Neural progenitor cell (in vitro differentiated cells): ENCODE measurements at regions not wholly inside any gene's neighbourhood (a gene's known extent, or its start where the extent isn't known, plus 50 kb on each side); places are given as distances from the start of the nearest gene placed in this dataset.
"Not testable (repeated sequence)": the region's sequence is repeated elsewhere in the genome, so short reads cannot be mapped to it uniquely, and the experiment has no call there.

Source experiments
- EZH2 ChIP-seq: fragments of 200-600 bp; sonication (generic); IDR thresholded peaks from 2 replicates; pipeline ENCODE4 v1.6.1; 2017; ENCODE audit warnings: antibody characterized with exemption, mild to moderate bottlenecking, moderate library complexity
- EZH2phosphoT487 ChIP-seq: fragments of 200-600 bp; sonication (generic); IDR thresholded peaks from 2 replicates; pipeline ENCODE4 v1.6.1; 2017; ENCODE audit warnings: antibody characterized with exemption
- TF ChIP-seq, protein P1 (sequence below): fragments of 200-600 bp; sonication (generic); IDR thresholded peaks from 2 replicates; pipeline ENCODE4 v1.5.1; 2017; ENCODE audit warnings: antibody characterized with exemption, mild to moderate bottlenecking

DNA sequence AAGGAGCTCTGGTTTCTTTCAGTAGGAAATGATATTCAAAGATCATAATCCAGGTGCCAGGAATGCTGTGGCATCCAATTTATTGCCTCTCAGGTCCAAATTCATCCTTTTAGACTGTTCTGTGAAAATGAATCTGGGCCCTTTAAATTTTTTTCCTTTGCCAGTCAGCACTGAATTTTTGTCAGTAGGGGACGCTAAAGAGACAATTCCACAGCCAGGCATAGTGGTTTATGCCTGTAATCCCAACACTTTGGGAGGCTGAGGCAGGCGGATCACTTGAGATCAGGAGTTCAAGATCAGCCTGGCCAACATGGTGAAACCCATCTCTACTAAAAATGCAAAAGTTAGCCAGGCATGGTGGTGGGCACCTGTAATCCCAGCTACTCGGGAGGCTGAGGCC lies 60.9 kb upstream of the USP9X start:
- TF ChIP-seq EZH2, EZH2phosphoT487: not testable (repeated sequence)
- TF ChIP-seq, protein P1, sequence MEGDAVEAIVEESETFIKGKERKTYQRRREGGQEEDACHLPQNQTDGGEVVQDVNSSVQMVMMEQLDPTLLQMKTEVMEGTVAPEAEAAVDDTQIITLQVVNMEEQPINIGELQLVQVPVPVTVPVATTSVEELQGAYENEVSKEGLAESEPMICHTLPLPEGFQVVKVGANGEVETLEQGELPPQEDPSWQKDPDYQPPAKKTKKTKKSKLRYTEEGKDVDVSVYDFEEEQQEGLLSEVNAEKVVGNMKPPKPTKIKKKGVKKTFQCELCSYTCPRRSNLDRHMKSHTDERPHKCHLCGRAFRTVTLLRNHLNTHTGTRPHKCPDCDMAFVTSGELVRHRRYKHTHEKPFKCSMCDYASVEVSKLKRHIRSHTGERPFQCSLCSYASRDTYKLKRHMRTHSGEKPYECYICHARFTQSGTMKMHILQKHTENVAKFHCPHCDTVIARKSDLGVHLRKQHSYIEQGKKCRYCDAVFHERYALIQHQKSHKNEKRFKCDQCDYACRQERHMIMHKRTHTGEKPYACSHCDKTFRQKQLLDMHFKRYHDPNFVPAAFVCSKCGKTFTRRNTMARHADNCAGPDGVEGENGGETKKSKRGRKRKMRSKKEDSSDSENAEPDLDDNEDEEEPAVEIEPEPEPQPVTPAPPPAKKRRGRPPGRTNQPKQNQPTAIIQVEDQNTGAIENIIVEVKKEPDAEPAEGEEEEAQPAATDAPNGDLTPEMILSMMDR: peak; percentile 5
